Superior temporal gyrus (tissue), 1 donor: ENCODE measurements at regions not wholly inside any gene's neighbourhood (a gene's known extent, or its start where the extent isn't known, plus 50 kb on each side); places are given as distances from the start of the nearest gene placed in this dataset.
A peak's percentile ranks its signal among the peaks of the same experiment; 100 is the strongest.

ENCODE experiments used
- DNase-seq: peaks from one replicate; pipeline ENCODE4 v3.0.0-alpha.2; 2016; ENCODE audit errors: extremely low spot score

DNA sequence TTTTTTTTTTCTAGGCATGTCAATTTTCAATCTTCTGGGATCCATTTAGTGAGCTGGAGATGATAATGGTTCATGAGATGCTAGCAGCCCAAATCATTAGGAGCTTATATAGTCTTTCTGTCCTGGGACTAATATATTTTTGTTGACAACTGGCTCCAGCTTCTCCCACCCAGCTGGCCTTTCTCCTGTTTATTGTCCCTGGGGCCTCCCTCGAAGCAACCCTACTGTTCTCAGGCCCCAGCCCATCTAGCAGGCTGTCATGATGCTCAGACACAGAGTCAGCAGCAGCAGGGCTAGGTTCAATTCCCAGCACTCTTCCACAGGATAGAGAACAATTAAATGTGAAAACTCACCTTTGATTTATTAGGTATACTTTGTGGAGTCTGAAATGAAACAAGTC is 127.6 kb upstream of the MID1 start:
- DNase-seq: no peak

- DNase-seq: no peak
Observed at GRCh38 chrX:10749113-10749512, 128.7 kb upstream of the MID1 start.

DNA sequence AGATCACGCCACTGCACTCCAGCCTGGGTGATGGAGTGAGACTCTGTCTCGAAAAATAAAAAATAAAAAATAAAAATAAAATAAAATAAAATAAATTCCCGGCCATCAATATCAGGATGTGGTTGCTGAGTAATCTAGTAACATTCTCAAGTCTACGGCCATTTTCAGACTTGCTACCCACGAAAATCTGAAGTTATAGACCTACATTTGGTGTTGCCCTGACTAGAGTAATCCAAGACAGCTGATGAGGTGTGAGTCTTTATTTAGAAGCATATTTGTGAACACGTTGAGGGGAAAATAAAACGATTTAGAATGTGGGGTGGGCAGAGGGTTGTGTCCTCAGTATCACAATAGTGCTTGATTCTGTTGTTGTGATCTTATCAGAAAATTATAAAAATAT is 130.2 kb upstream of the MID1 start:
- no peak for DNase-seq

GRCh38 chrX:10753116-10753515 is 132.7 kb upstream of the MID1 start:
- no peak for DNase-seq

DNA sequence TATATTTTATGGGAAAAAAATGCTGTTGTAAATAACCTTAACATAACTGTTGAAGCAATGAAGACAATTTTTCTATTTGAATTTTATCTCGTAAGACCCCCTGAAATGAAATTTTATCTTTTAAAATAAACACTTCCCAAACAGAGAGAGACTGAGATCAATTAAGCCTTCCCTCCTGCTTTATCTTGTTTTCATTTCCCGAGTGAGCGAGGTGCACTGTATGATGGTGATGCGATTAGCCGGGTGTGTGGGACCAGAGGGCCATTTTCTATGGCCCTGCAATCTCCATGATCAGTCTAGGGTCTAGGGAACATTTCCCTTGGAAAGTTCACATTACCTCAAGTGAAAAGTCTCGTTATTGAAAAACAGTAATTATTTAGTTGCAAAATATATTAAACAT is 134.1 kb upstream of the MID1 start:
- DNase-seq: no peak

DNA sequence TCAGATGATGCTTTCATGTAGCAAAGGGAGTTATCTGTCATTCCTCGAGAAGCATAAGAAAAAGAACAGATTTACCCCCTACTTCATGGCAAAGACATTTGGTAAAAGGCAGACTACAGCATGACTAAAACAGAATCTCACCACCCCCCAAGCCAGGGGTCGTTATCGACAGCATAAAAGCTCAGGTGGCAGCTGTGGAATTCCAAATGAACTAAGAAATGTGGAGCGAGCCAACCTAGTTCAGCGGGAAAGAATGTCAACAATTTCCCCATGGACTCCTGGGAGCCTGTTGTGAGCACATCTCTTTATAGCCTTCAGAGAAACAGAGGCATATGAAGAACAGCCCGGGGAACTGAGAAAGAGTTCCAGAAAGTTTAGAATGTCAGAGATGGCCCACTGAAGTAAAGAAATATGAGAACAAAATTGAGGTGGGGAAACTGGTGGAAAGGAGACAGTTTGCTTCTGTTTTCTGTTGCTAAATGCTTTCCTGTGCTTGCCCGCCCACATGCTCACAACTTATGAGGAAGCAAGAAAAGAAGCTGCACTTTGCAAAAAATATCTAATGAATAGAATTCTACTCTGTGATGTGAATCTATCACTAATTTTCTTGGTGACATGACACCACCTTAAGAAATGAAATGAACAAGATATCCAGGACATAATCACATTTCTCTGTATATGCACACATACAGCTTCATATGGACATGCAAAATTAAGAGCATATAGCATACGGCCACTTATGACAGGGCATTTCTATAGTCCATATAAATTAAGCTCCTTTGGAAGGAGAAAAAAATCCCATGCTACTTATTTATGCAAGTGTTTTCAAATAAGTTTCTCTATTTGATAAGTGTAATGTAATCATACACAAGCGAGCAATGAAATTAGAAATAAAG is 135.3 kb upstream of the MID1 start:
- no peak for DNase-seq

DNA sequence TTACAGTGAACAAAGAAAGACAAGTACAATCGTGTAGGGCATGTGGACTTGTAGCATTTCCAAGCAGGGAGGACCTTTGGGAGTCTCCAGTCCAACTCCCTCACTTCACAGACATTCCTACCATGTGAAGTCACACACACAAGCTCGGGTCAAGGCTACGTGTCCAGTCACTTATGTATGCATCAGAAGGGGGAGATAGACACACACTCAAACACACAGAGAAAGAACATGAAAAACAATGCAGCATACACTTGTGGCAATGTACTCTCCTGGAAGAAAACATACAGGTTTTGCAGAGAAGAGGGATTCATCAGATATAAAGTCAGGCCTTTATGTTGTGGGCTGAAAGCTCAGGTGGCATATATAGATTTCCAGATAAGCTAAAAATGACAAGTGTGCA is 136.1 kb upstream of the MID1 start:
- DNase-seq: no peak

DNA sequence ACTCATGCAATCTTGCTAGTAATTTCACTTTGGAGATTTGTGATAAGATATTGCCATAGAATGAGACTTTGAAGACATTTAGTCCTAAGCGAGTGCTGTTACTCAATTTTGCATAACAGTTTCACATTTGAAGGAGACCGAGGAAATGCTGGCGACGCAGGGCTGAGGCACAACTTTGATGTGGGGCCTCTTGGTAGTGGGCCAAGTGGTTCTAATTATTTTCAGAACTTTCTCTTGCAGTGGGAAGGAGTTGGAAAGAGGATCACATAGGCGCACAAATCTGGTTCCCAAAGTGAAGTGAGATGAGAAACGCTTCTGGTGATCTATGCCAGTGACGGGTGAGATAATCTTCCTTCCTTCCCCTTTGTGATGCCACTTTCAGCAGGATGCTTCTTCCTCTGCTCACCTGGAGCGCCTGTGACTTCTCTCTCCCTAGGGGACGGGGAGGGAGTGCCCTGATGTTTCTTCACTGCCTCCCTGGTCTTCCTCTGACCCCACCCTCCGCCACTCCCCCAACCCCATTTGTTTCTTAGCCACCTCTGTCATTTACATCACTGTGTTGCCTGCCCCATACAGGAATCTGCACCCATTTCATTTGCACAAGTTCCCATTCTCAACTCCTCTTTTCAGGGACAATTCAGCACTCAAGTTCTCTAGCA is 138.9 kb upstream of the MID1 start:
- no peak for DNase-seq

- DNase-seq: no peak
Observed at GRCh38 chrX:10761447-10761846, 141.1 kb upstream of the MID1 start.

- peak; percentile 42 for DNase-seq
Observed at GRCh38 chrX:10769195-10769594, 148.8 kb upstream of the MID1 start.

DNA sequence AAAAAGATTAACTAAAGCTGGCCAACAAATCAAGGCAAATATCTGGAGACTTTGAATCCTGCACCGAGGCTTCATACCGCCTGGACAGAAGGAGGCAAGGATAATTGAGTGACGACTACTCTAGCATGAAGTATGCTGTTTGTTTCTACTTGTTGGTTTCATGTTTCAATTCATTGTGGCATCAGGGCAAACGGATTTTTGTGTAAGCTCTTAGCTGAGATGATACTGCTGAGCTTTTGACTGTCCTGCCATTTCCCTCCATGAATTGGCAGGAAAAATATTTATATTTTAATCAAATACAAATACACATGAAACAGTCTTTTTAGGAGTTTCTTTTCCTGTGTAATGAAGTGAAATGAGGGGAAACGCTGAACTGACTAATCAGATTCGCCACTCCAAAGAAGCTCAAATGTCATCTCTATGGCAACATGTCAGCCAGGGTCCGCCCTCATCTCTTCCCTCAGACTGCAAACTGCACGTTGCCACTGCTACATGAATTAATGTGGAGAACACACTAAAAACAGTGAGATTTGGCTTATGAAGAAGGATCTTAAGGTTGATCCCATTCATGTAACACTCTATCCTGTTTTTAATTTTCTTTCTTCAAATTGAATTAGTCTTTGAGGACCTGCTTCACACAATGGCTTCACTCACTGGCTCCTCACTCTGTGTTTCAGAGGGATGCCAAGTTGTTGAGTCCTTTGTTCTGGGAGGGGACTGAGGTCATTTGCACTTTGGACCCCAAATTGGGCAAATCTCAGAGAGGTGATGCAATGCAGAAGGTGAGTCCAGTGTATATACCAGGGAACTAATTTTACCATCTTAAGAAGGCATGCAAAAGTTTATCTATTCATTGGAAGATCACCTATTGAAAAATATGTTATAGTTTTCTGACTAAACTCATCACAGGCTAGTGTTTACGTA is 149.6 kb upstream of the MID1 start:
- no peak for DNase-seq

- no peak for DNase-seq
Observed at GRCh38 chrX:10773318-10773717, 152.9 kb upstream of the MID1 start.

DNA sequence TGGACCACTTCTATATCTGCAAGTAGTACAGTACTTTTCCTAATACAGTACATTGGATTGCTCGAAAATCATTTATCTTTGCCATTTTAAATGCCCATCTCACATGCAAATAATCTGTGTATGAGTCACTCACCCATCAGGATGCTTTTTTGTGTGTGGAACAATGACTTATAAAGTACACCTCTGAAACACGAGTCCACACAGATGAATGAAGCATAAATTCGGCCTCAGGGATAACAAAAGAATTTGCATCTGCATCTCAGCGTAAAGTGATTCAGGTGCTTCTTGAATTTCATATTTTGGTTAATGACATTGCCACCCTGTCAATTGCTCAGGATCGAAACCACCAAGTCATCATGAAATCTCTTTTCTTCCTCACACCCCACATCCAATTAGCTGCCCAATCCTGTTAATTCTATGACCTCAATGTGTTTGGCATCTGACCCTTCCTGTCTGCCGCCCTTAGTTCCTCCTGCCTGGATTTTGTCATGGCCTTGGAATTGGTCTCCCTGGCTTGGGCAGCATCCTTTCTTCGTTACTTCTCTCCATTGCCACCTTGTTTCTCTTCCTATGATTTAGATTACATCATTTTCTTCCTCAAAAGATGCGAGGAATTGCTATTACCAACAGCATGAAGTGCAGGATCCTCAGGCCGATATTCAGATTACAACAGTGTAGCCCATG is 161.6 kb upstream of the MID1 start:
- no peak for DNase-seq

DNA sequence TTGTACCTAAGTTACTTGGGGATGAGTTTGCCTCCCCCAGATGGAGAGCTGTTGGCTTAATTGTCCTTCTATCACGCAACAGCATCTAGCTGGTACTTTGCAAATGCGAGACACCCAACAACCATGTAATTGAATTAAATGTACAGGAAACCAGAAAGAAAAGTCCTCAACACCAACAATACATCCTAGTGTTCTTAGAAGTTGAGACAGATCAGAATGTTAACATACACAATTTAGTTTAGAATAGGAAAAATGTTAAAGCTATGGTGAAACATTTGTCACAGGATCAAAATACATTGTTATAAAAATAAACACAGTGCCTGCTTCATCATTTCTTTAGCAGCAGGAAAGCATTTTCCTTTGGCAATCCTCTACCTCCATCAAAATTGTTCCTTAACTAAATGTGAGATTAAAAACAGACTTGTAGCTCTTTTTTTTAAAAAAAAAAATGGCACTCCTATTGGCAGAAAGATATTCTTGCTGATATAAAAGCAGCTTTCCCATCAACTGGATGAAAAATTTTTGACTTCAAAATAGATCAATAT is 163.1 kb upstream of the MID1 start:
- no peak for DNase-seq

DNA sequence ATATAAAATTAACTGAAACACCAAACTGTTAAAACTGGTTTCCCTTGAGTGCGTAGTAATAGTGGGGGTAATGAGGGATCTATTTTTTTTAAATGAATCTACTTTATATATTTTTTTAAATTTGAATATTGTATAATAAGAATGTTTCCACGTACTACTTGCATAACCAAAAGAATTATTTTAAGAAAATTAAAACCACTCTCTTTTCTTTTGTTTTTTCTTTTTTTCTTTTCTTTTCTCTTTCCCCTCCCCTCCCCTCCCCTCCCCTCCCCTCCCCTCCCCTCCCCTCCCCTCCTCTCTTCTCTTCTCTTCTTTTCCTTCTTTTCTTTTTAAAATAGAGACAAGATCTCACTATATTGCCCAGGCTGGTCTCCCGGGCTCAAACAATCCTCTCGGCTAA is 166.9 kb upstream of the MID1 start:
- DNase-seq: no peak

GRCh38 chrX:10794203-10794630 is 173.8 kb upstream of the MID1 start:
- no peak for DNase-seq

DNA sequence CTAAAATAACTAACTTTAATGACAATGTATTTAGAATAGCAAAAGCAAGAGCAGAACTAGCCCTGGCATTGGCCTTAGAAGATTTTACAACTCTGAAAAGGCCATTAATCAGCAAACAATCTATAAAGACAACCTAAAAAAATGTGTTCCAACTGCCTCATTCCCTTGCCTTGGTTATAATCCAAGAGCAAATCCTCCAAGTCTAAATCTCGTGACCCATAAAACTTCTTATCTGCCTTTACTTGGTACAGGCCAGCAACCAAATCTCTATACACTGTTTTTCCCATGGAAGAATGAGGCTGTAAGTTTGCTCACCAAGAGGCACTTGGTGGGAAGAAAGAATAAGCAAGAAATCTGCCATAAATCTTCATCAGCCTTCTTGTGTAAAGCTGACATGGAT is 175.3 kb upstream of the MID1 start:
- no peak for DNase-seq

GRCh38 chrX:10797466-10797865 is 177.1 kb upstream of the MID1 start:
- DNase-seq: no peak

DNA sequence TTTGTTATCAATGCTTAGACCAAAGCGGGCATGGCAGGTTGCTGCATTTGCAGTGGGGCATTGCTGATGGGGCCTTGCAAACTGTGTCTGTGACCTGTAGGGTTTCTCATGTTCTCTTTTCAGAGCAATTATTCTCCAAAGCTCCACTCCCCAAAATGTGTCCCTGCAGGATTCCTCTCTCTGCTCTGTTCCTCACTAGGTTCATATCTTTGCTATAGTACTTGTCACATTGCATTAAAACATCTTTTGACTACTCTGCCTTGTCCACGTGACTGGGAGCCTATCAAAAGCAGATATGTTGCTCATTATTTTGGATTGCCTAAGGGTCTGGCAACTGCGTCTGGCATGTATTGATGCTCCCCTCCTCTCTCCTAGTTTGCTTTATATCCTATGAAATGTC is 177.7 kb upstream of the MID1 start:
- DNase-seq: no peak

GRCh38 chrX:10800796-10801195 is 180.4 kb upstream of the MID1 start:
- DNase-seq: no peak

DNA sequence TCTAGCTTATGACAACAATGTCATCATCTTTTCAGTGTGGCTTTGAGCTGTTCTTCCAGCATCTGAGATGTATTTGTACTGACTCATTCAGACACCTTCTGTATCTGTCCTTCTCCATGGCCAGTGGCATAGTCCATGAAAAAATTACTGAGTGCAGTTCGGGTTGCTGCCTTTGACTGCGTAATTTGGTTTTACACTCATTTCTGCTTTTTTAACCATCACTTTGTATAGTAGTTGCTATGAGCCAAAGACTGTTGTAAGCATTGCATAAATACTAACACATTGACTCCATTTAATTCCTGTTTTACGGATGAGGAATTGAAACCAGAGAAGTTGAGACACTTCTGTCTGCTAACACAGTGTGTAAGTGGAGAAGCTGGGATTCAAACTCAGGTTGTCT is 190.7 kb upstream of the MID1 start:
- no peak for DNase-seq
